Natural killer cell (primary cell): ENCODE measurements at regions not wholly inside any gene's neighbourhood (a gene's known extent, or its start where the extent isn't known, plus 50 kb on each side); places are given as distances from the start of the nearest gene placed in this dataset.
A peak's percentile ranks its signal among the peaks of the same experiment; 100 is the strongest.

Source experiments
- ATAC-seq, 3 donors: fragments of 150-1000 bp in 2 of 3; fragments of 200-7000 bp in 1 of 3; cut with Tn5 transposase; 1 replicate in 1 of 3; 2 replicates in 2 of 3; pipeline ENCODE4 v1.10.0; 2021; ENCODE audit warnings: mild to moderate bottlenecking in 2 of 3, moderate library complexity in 2 of 3
- DNase-seq, 2 donors: peaks; one replicate each; pipeline versions ENCODE4 v3.0.0 to v3.0.0-alpha.2; 2013 to 2021; ENCODE audit warnings: mixed read lengths in 1 of 2
- H3K27ac ChIP-seq: one replicate; pipeline ENCODE4 v1.5.1; 2013; ENCODE audit warnings: mild to moderate bottlenecking, low read length
- H3K27me3 ChIP-seq: one replicate; pipeline ENCODE4 v1.6.1; 2013; ENCODE audit warnings: low read length; ENCODE audit not compliant: control insufficient read depth, insufficient read depth
- H3K36me3 ChIP-seq: one replicate; pipeline ENCODE4 v1.6.1; 2013; ENCODE audit warnings: low read length; ENCODE audit not compliant: control insufficient read depth, insufficient read depth
- H3K4me1 ChIP-seq: one replicate; pipeline ENCODE4 v1.6.1; 2013; ENCODE audit warnings: low read length; ENCODE audit not compliant: control insufficient read depth, insufficient read depth
- H3K4me3 ChIP-seq: one replicate; pipeline ENCODE4 v1.5.1; 2013; ENCODE audit warnings: low read length
- H3K9me3 ChIP-seq: one replicate; pipeline ENCODE4 v1.6.1; 2013; ENCODE audit warnings: low read length; ENCODE audit not compliant: control insufficient read depth, insufficient read depth
- H3K27ac Mint-ChIP-seq, 2 donors: one replicate each; pipeline ENCODE4 v1.8.0; 2022; ENCODE audit warnings: mild to moderate bottlenecking in 2 of 2, mixed read lengths in 2 of 2, moderate library complexity in 1 of 2
- H3K27me3 Mint-ChIP-seq, 2 donors: one replicate each; pipeline ENCODE4 v1.8.0; 2022; ENCODE audit warnings: low read depth in 2 of 2, mixed read lengths in 2 of 2
- H3K36me3 Mint-ChIP-seq: one replicate; pipeline ENCODE4 v1.8.0; 2022; ENCODE audit warnings: mixed read lengths
- H3K4me1 Mint-ChIP-seq, 2 donors: one replicate each; pipeline ENCODE4 v1.8.0; 2022; ENCODE audit warnings: mixed read lengths in 2 of 2
- H3K4me3 Mint-ChIP-seq: one replicate; pipeline ENCODE4 v1.8.0; 2022; ENCODE audit warnings: mild to moderate bottlenecking, moderate library complexity, mixed read lengths
- H3K9me3 Mint-ChIP-seq, 2 donors: one replicate each; pipeline ENCODE4 v1.8.0; 2022; ENCODE audit warnings: mixed read lengths in 2 of 2
- WGBS: methylation state at CpG from one replicate; pipeline ENCODE4 v1.1.7; 2013; ENCODE audit warnings: missing lambda C conversion rate; ENCODE audit not compliant: insufficient coverage; 5-methylcytosine and 5-hydroxymethylcytosine counted together
- intact Hi-C: fragments of 100-400 bp; cut with micrococcal nuclease; formaldehyde crosslinking; loops from one replicate; pipeline ENCODE4 v1.14.2; 2022
- TF ChIP-seq, protein P1 (sequence below): fragments of 200-600 bp; IDR thresholded peaks from one replicate; pipeline ENCODE4 v1.8.0; 2022; ENCODE audit warnings: antibody characterized with exemption

DNA sequence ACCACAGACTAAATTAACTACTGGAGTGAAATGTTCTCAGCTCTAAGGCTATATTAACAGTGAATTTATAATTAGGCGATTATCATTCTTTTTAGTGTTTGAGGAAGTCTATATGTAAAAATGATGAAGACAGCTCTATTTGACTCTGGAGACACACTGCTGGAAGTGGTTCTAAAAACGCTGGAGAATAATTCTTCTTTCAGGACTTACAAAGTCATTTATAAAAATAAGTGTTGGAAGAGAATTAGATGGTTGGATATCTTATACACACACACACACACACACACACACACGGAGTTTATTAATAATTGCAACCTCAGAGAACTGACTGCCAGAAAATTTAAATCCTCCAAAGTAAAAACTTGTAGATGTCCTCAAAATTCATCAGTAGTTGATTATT is 1171.3 kb downstream of the EFNB2 start:
- TF ChIP-seq, protein P1, sequence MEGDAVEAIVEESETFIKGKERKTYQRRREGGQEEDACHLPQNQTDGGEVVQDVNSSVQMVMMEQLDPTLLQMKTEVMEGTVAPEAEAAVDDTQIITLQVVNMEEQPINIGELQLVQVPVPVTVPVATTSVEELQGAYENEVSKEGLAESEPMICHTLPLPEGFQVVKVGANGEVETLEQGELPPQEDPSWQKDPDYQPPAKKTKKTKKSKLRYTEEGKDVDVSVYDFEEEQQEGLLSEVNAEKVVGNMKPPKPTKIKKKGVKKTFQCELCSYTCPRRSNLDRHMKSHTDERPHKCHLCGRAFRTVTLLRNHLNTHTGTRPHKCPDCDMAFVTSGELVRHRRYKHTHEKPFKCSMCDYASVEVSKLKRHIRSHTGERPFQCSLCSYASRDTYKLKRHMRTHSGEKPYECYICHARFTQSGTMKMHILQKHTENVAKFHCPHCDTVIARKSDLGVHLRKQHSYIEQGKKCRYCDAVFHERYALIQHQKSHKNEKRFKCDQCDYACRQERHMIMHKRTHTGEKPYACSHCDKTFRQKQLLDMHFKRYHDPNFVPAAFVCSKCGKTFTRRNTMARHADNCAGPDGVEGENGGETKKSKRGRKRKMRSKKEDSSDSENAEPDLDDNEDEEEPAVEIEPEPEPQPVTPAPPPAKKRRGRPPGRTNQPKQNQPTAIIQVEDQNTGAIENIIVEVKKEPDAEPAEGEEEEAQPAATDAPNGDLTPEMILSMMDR: no peak
- DNase-seq (no peak), ATAC-seq (no peak)
- Mint-ChIP-seq H3K4me1 (peaks cover 0 to 10% of the 10 kb centered on the region in 2 donors), H3K27ac (no peak overlapping the region), H3K4me3 (no peak overlapping the region), H3K36me3 (no peaks in the 10 kb centered on the region), H3K27me3 (peaks cover 0 to 8% of the 10 kb centered on the region in 2 donors), H3K9me3 (peaks cover 0 to 2% of the 10 kb centered on the region in 2 donors)
- intact Hi-C loops: no loop called here
- Histone ChIP-seq H3K27me3 (no peaks in the 10 kb centered on the region), H3K36me3 (no peaks in the 10 kb centered on the region), H3K9me3 (no peaks in the 10 kb centered on the region), H3K27ac (no peak overlapping the region), H3K4me1 (no peaks in the 10 kb centered on the region), H3K4me3 (no peak overlapping the region)
- WGBS: 83% methylated on average over 1 of the region's 3 CpGs

DNA sequence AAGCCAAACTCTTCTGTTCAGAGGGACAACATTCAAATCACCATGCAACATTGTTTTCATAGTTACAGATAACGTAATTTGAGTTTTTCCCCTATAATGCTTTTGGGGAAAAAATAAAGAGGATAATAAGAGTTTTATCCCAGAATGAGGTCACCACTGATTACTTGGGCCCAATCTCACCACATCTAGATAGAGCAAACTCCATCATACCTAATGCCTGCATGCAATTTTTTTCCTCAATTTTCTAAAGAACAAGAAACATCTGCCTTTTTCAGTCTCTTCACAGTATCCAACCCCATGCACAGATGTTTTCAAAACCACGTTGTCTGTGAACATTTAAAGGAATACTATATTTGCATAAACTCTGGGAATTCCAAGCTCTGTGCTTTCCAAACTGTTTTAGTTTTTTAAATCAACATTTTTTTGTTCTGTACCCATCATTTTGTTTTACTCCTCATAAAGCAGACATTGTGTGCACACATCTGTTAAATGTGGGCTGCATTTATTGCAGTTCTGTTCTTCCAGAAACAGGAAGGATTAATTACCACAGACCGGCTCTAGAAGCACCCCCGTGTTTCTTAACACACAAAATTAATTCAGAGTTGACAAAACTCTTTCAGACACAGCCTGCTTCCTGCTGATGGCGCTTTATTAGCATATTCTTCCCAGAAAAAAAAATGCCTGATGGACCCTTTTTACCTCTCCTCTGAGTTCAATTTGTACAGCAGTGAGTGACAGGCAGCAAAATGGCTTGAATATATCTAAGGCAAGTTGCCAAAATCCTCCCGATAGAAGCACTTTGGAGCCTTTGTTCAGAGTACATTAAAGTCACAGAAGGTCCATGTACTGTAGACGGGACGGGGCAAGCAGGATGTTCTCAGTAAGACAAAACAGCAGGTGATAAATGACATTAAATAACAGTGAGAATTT is 1171.9 kb downstream of the EFNB2 start:
- no peak overlapping the region for H3K27ac Mint-ChIP-seq

DNA sequence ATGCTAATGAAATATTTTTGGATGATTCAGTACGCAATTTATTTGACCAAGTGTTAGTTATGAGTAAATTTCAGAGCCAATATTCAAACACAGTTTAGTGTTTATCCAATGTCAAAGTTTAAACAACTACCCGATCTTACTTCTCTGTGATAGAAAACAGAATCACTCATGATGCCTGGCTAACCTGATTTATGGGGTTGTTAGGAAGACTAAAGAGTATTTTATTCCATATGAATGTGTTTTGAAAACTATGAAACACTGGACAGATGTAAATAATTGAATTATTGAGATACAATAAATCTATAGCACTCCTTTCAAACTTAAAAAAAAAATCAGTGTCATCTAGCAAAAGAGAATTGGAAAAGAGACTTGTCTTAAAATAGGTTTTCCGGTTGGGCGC is 1181.8 kb downstream of the EFNB2 start:
- intact Hi-C loops: no loop called here
- no peaks in the 10 kb centered on the region for H3K4me1 Mint-ChIP-seq
- H3K27me3 Mint-ChIP-seq: no peaks in the 10 kb centered on the region
- TF ChIP-seq, protein P1: no peak
- H3K4me3 Mint-ChIP-seq: no peak overlapping the region
- Histone ChIP-seq H3K27me3 (no peaks in the 10 kb centered on the region), H3K36me3 (no peaks in the 10 kb centered on the region), H3K4me1 (no peaks in the 10 kb centered on the region), H3K4me3 (no peak overlapping the region), H3K9me3 (no peaks in the 10 kb centered on the region), H3K27ac (no peak overlapping the region)
- WGBS: 98% methylated on average over 2 of the region's 4 CpGs
- H3K36me3 Mint-ChIP-seq: no peaks in the 10 kb centered on the region
- no peak for DNase-seq
- ATAC-seq: no peak
- no peaks in the 10 kb centered on the region for H3K9me3 Mint-ChIP-seq
- no peak overlapping the region for H3K27ac Mint-ChIP-seq

More for the DNA sequence above, 1171.9 kb downstream of the EFNB2 start:
- no peaks in the 10 kb centered on the region for H3K4me1 ChIP-seq
- H3K27ac ChIP-seq: no peak overlapping the region
- peaks cover 0 to 8% of the 10 kb centered on the region in 2 donors for H3K27me3 Mint-ChIP-seq
- TF ChIP-seq, protein P1: no peak
- H3K27me3 ChIP-seq: no peaks in the 10 kb centered on the region
- no peak for DNase-seq
- no peaks in the 10 kb centered on the region for H3K36me3 ChIP-seq
- H3K9me3 Mint-ChIP-seq: peaks cover 0 to 2% of the 10 kb centered on the region in 2 donors
- ATAC-seq: peak in 1 of 3 donors; percentile 55
- H3K4me1 Mint-ChIP-seq: peaks cover 0 to 10% of the 10 kb centered on the region in 2 donors
- peak overlapping the region; percentile 29 for H3K4me3 Mint-ChIP-seq
- intact Hi-C loops: no loop called here
- no peaks in the 10 kb centered on the region for H3K9me3 ChIP-seq
- H3K36me3 Mint-ChIP-seq: no peaks in the 10 kb centered on the region
- no peak overlapping the region for H3K4me3 ChIP-seq
- 3% methylated on average over 7 of the region's 8 CpGs for WGBS
